NCI-H128 (cell line): ENCODE measurements at regions not wholly inside any gene's neighbourhood (a gene's known extent, or its start where the extent isn't known, plus 50 kb on each side); places are given as distances from the start of the nearest gene placed in this dataset.
"Not testable (repeated sequence)": the region's sequence is repeated elsewhere in the genome, so short reads cannot be mapped to it uniquely, and the experiment has no call there.

ENCODE experiments used
- DNase-seq: peaks from one replicate; lab custom pipeline; 2025; ENCODE audit not compliant: unreplicated experiment; lab: John Stamatoyannopoulos, UW

- DNase-seq = not testable (repeated sequence)
These were observed 109.1 kb downstream of the CCDC74A start for GRCh38 chr2:131636704-131637308.

DNA sequence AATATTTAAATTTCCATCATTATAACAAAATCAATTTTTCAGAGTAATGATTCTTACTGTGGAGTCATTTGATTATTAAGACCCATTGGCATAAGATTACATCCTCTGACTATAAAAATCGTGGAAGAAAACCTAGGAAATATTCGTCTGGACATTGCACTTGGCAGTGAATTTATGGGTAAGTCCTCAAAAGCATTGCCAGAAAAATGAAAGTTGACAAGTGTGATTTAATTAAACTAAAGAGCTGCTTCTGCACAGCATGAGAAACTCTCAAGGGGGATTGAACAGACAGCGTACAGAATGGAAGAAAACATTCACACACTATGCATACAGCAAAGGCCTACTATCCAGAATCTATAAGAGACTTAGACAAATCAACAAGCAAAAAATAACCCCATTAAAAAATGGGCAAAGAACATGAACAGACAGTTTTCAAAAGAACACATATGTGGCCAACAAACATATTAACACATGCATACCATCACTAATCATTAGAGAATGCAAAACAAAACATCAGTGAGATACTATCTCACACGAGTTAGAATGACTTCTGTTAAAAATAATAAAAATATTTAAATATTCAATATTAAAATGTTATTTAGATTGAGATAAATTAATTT is 111.4 kb downstream of the CCDC74A start:
- not testable (repeated sequence) for DNase-seq

DNA sequence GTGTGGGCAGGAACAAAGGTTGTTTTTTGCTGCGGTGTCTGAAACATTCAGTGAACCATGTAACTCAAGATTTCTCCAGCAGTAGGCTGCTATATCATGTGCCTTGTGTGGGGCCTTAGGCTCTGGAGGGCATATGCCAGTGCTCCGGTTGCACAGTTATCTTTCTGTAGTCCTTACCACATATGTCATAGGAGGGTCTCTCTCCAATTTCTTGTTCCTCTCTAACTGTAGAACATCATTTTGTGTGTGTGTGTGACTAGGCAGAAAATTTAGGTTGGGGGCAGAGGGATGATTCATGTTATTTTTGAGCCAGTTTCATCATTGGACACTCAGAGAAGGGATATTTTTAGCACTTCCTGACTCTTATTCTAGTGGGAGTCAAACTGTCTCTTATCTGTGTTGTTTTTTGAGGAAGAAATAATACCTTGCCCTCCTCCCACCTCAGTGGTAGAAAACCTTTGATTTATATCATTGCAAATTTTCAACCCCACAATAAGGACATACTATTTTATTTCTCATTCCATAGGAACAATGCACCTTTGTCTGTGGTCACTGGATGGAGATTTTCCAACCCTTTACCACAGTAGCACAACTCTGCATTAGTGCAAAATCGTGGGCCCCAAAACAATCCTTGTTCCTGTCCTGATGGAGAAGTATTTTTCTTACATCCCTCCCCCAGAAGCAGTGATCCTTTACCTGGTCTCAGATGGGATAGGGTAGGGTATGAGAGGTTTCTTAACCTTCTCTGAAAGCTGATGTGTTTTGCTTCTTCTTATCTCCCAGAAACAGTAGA is 113.9 kb downstream of the CCDC74A start:
- no peak for DNase-seq

GRCh38 chr2:131643180-131643579 is 115.5 kb downstream of the CCDC74A start:
- not testable (repeated sequence) for DNase-seq

DNA sequence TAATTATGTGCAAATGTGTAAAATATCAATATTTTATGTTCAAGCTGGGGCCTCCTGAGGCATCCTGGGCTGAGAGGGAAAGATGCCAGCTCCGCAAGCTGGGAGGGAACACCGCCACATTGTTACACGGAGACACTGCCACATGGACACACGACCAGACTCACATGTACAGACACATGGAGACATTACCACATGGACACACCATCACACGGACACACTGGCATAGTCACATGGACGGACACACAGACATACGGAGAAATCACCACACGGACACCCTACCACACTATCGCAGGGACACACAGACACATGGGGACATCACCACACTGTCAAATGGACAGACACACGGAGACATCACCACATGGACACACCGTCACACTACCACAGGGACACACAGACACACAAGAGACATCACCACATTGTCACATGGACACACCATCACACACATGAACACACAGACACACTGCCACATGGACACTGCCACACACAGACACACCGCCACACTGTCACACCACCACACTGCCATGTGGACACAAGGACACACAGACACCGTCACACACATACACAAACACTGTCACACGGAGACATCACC is 117.6 kb downstream of the CCDC74A start:
- no peak for DNase-seq

DNA sequence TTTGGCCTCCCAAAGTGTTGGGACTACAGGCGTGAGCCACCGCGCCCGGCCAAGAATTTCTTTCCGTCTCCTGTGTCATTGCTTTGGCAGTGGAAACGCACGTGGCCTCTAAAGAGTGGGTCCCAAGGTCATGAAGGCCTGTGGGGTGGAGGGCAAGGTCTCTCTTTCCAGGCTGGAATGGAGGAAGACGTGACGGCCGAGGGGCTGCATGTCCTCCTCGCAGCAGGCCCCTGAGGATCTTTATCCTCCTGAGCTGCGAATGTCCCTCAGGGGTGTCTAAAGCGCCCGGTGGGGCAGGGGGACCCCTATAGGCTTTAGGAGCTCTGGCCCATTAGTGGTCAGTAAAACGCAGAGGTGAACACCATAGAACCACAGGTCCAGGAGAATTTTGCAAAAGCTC is 118.5 kb downstream of the CCDC74A start:
- DNase-seq = not testable (repeated sequence)

GRCh38 chr2:131646669-131647297 is 119.1 kb downstream of the CCDC74A start:
- DNase-seq = no peak

DNA sequence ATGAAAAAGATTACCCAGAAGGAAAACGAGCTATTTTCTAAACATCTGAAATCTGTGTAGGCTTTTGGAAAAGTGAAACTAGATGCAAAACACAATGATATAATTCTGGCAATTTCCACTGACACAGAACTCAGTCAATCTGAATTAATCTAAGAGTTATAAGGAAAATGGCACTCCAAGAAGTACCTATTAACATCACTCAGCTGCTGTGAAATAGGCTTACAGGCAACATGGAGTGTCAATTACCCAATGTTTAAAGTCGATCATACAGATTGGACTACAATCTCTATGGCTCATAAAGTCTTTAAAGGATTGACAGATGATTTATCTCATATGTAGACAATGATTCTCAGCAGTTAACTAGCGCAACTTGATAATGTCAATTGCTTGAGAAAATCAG is 120.9 kb downstream of the CCDC74A start:
- not testable (repeated sequence) for DNase-seq

DNA sequence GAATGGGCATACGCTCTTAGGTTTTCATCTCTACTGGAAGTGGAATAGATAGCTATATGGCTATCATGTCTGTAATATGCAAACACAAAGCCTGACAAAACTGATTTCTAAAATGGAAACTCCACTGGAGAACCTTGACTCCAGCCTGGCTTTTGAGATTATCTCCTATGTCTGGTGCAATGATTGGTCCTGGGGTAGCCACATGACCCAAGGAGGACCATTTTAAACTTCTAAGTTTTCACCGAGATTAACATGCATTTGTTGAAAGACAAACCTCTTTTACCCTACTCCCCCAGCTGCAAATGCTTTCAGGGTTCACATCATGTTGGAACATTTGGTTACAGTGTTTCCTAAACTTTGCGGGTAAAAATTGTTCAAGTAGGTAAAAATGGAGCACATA is 124.6 kb downstream of the CCDC74A start:
- not testable (repeated sequence) for DNase-seq

GRCh38 chr2:131654107-131654506 is 126.4 kb downstream of the CCDC74A start:
- not testable (repeated sequence) for DNase-seq

DNA sequence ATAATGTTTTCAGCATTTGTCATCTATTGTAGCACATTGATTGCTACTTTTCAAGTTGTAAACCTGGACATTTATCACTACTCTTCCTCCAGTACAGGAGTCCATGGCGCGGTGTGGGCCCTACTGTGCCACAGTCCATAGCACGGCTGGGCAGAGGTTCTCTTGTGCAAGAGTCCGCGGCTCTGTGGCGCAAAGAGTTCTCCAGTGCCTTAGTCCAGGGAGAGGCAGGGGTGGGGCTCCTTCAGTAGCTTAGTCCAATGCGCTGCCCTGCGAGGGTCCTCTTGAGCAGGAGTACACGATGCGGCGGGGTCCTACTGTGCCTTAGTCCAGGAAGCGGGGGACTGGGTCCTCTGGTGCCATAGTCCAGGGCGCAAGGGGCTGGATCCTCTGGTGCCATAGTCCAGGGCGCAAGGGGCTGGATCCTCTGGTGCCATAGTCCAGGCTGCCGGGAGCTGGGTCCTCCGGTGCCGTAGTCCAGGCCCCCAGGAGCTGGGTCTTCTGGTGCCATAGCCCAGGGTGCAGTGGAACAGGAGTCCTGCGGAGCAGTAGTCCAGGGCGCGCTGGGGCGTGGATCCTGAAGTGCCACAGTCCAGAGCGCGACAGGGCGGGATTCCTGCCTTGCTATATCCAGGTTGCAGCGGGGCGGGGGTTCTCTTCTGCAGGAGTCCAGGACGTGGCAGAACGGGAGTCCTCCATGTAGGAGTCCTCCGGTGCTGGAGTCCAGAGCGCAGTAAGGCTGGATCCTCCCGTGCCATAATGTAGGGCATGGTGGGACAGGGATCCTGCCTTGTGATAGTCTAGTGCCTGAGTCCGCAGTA is 129.3 kb downstream of the CCDC74A start:
- no peak for DNase-seq

DNA sequence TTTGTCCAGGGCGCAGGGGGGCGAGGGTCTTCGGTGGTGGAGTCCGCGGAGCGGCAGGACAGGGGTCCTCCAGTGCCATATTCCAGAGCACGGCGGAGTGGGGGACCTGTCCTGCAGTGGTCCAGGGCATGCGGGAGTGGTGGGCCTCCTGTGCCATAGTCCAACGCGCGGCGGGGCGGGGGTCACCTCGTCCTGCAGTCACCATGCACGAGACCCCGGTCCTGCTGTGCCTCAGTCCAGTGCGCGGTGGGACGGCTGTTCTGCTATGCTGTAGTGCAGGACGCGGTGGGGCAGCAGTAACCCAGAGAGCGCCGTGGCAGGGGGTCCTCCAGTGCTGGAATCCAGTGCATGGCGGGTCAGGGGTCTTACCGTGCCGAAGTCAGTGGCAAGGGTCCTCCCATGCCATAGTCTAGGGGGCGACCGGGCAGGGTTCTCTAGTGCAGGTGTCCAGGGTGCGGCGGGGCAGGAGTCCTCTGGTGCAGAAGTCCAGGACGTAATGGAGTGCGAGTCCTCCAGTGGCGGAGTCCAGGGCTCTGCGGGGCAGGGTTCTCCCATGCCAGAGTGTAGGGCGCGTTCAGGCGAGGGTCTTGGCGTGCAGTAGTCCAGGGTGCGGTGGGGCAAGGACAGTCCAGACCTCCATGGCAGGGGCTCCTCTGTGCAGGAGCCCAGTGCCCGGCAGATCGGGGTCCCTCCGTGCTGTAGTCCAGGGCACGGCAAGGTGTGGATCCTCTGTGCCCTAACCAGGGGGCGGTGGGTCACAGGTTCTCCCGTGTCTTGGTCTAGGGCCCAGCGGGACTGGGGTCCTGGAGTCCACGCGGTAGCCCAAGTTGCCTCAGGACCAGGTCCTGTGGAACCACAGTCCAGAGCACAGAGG is 130.4 kb downstream of the CCDC74A start:
- DNase-seq = no peak

DNA sequence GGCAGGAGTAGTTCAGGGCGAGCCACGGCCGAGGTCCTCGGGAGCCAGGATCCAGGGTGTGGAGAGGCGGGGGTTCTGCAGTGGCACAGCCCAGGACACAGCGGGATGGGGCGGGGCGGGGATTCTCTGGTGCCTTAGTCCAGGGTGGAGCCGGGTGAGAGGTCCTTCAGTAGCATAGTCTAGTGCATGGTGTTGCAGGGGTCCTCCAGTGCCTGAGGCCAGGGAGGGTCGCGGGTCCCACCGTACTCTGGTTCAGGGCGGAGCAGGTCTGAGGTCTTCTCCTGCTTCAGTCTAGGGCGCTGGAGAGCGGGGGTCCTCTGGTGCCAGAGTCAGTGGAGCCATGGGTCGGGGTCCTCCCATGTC is 131.1 kb downstream of the CCDC74A start:
- no peak for DNase-seq

DNA sequence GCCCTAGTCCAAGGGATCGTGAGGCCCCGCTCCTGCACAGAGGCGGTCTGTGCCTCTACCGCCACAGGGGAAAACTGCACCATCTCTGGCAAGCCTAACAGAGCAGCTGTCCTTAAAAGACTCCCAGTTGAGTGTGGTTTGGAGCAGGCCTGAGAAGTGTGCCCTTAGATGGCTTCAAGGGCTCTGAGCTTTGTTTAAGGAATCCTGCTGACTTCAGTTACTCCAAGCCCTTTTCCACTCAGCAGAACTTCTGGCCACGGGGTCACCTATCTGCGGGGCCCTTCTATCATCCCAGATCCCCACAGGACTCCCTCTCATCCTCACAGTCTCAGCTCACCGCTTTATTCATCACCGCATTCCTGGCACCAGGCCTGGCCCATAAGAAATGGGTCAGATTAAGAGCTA is 131.5 kb downstream of the CCDC74A start:
- no peak for DNase-seq

- DNase-seq = not testable (repeated sequence)
These were observed 133.6 kb downstream of the CCDC74A start for GRCh38 chr2:131661101-131661782.

DNA sequence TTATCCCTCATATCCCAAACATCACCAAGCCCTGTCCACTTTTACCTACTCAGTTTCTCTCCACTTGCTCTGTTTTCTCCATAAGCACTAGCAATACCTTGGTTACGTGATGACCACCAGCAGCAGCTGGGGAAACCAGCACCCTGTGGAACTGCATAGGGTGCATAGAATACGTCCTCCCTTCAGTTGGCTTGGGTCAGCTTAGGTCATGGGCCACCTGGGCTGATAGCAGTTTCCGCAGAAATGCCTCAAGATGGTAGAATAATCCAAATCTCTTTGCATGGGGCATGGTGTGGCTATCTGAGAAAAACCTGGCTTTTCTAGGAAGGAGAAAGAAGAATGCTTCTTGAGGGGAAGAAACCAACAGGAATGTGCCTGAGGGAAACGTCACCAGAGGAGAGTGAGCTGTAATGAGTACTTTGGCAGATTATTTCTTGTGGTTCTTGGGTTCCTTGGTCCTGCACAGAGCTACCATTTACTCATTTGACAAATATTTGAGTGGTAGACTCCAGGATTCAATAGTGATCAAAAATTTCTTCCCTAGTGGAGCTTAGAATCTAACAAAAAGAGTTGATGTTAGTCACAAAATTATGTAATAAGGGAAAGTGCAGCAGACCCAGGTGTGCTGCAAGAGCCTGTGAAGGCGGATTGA is 134.3 kb downstream of the CCDC74A start:
- DNase-seq = not testable (repeated sequence)

- not testable (repeated sequence) for DNase-seq
These were observed 135.8 kb downstream of the CCDC74A start for GRCh38 chr2:131663501-131663900.

DNA sequence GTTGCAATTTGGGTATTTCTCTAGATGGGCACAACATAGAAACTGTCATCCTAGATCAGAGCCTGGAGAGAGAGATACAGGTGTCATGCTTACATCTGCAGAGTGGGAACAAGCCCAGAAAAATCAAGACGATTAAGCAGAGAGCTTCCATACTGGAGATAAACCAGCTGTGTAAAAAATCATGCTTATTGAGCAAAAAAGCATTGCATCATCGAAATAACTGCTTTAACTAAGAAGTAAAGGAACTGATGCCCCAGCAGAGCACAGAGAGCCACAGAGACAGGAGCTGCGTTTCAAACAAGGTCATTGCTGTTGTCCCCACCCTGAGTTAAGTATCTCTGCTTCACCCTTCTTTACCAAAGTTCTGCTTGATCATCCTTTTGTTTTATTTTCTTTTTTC is 138.0 kb downstream of the CCDC74A start:
- DNase-seq = not testable (repeated sequence)
